Stimulated activated naive CD4-positive, alpha-beta T cell (primary cell): ENCODE measurements at regions not wholly inside any gene's neighbourhood (a gene's known extent, or its start where the extent isn't known, plus 50 kb on each side); places are given as distances from the start of the nearest gene placed in this dataset.
"Not testable (repeated sequence)": the region's sequence is repeated elsewhere in the genome, so short reads cannot be mapped to it uniquely, and the experiment has no call there.

Experiments used
- DNase-seq, 6 experiments: peaks; one replicate each; lab custom pipeline; 2025; lab: John Stamatoyannopoulos, UW

GRCh38 chr5:153367466-153367865 lies 123.0 kb upstream of the GRIA1 start:
- no peak for DNase-seq

GRCh38 chr5:153372425-153373129 lies 117.9 kb upstream of the GRIA1 start:
- no peak for DNase-seq

GRCh38 chr5:153373130-153373498 lies 117.4 kb upstream of the GRIA1 start:
- DNase-seq, result no peak

- DNase-seq, result not testable (repeated sequence)
Observed at GRCh38 chr5:153381630-153382029, 108.8 kb upstream of the GRIA1 start.

- no peak for DNase-seq
Observed at GRCh38 chr5:153390569-153390968, 99.9 kb upstream of the GRIA1 start.

GRCh38 chr5:153399595-153399994 lies 90.9 kb upstream of the GRIA1 start:
- DNase-seq, result no peak

- DNase-seq, result no peak
Observed at GRCh38 chr5:153400931-153401330, 89.5 kb upstream of the GRIA1 start.

- no peak for DNase-seq
Observed at GRCh38 chr5:153402550-153402949, 87.9 kb upstream of the GRIA1 start.

GRCh38 chr5:153403470-153403869 lies 87.0 kb upstream of the GRIA1 start:
- DNase-seq, result no peak

GRCh38 chr5:153404747-153405146 lies 85.7 kb upstream of the GRIA1 start:
- no peak for DNase-seq

GRCh38 chr5:153421676-153422075 lies 68.8 kb upstream of the GRIA1 start:
- DNase-seq, result no peak

GRCh38 chr5:153425914-153426313 lies 64.6 kb upstream of the GRIA1 start:
- DNase-seq, result no peak

- no peak for DNase-seq
Observed at GRCh38 chr5:153429761-153430380, 60.6 kb upstream of the GRIA1 start.

- no peak for DNase-seq
Observed at GRCh38 chr5:153432583-153432982, 57.9 kb upstream of the GRIA1 start.

- no peak for DNase-seq
Observed at GRCh38 chr5:153437251-153437650, 53.2 kb upstream of the GRIA1 start.

- no peak for DNase-seq
Observed at GRCh38 chr5:153439130-153439529, 51.3 kb upstream of the GRIA1 start.
